A549 (cell line): ENCODE measurements at regions not wholly inside any gene's neighbourhood (a gene's known extent, or its start where the extent isn't known, plus 50 kb on each side); places are given as distances from the start of the nearest gene placed in this dataset.

Source experiments
- ATAC-seq, 2 experiments: fragments of 200-7000 bp in 1 of 2; fragments of >200 bp in 1 of 2; cut with Nextera tagmentation in 1 of 2; cut with Tn5 transposase in 1 of 2; 3 replicates each; pipeline versions ENCODE4 v1.8.0 to v1.9.1; 2018 to 2020; ENCODE audit warnings: mild to moderate bottlenecking in 1 of 2, moderate library complexity in 1 of 2
- CTCF ChIA-PET: fragments of 300-600 bp; sonication (Branson Sonifier 250); formaldehyde crosslinking; extraction: SDS; loops from one replicate; lab custom pipeline; 2021; ENCODE audit warnings: antibody characterized with exemption, inconsistent platforms; lab: Yijun Ruan, JAX
- POLR2A ChIA-PET: fragments of 350-600 bp; formaldehyde crosslinking; extraction: SDS; loops from one replicate; lab custom pipeline; 2021; ENCODE audit warnings: antibody characterized with exemption, inconsistent platforms; lab: Yijun Ruan, JAX
- DNase-seq, 2 experiments: peaks; one replicate each; pipeline versions ENCODE4 v3.0.0 to v3.0.0-alpha.2; 2011 to 2016; ENCODE audit warnings: low read depth in 1 of 2, low spot score in 1 of 2
- FAIRE-seq: peaks from 2 replicates; lab custom pipeline; 2011; peaks lifted over from hg19 to GRCh38; lab: Jason Lieb, UNC
- H3K27ac ChIP-seq, 2 experiments: fragments of >200 bp; sonication (Bioruptor Twin); formaldehyde crosslinking; 3 replicates each; pipeline ENCODE4 v1.5.1; 2016 to 2017
- H3K4me1 ChIP-seq: fragments of >200 bp; sonication (Bioruptor Twin); formaldehyde crosslinking; 3 replicates; pipeline ENCODE4 v1.6.1; 2016
- H3K4me2 ChIP-seq: fragments of >200 bp; sonication (Bioruptor Twin); formaldehyde crosslinking; 3 replicates; pipeline ENCODE4 v1.6.1; 2016
- H3K4me3 ChIP-seq: fragments of >200 bp; sonication (Bioruptor Twin); formaldehyde crosslinking; 3 replicates; pipeline ENCODE4 v1.5.1; 2016
- H3K9me3 ChIP-seq: fragments of >200 bp; sonication (Bioruptor Twin); formaldehyde crosslinking; 3 replicates; pipeline ENCODE4 v1.6.1; 2016
- ATOH8 ChIP-seq: fragments of 250-450 bp; sonication (Bioruptor Pico); IDR thresholded peaks from 2 replicates; pipeline ENCODE4 v1.5.0; 2020; ENCODE audit warnings: low read depth, mild to moderate bottlenecking, moderate library complexity
- BCL3 ChIP-seq: fragments of >200 bp; sonication (Bioruptor Twin); formaldehyde crosslinking; IDR thresholded peaks from 3 replicates; pipeline ENCODE4 v1.6.1; 2016
- BHLHE40 ChIP-seq: IDR thresholded peaks from 2 replicates; pipeline ENCODE4 v1.6.1; 2012; ENCODE audit warnings: low read depth, low read length, inconsistent platforms
- CBX8 ChIP-seq: fragments of 200-600 bp; sonication (generic); IDR thresholded peaks from 2 replicates; pipeline ENCODE4 v1.6.1; 2016
- CHD4 ChIP-seq: fragments of 200-600 bp; sonication (generic); IDR thresholded peaks from 2 replicates; pipeline ENCODE4 v1.6.1; 2016; ENCODE audit warnings: antibody characterized with exemption, mild to moderate bottlenecking, borderline replicate concordance
- CTCF ChIP-seq: fragments of >200 bp; sonication (Bioruptor Twin); formaldehyde crosslinking; IDR thresholded peaks from 3 replicates; pipeline ENCODE4 v1.5.1; 2016
- FOSB ChIP-seq: fragments of 250-450 bp; sonication (Bioruptor Pico); IDR thresholded peaks from 2 replicates; pipeline ENCODE4 v1.5.0; 2020; ENCODE audit warnings: mild to moderate bottlenecking, moderate library complexity
- GATA3 ChIP-seq: IDR thresholded peaks from 2 replicates; pipeline ENCODE4 v1.6.1; 2012; ENCODE audit warnings: borderline replicate concordance
- HES2 ChIP-seq: fragments of >200 bp; sonication (Bioruptor Twin); formaldehyde crosslinking; IDR thresholded peaks from 2 replicates; pipeline ENCODE4 v1.6.1; 2016
- HOXB13 ChIP-seq: fragments of 250-450 bp; sonication (Bioruptor Pico); IDR thresholded peaks from 2 replicates; pipeline ENCODE4 v1.5.0; 2020; ENCODE audit warnings: low read depth, mild to moderate bottlenecking, moderate library complexity
- PBX3 ChIP-seq: IDR thresholded peaks from 2 replicates; pipeline ENCODE4 v1.6.1; 2012
- POLR2A ChIP-seq: IDR thresholded peaks from 2 replicates; pipeline ENCODE4 v1.6.1; 2012; ENCODE audit warnings: mild to moderate bottlenecking, low read length
- RAD21 ChIP-seq, 2 experiments: fragments of >200 bp in 1 of 2; sonication (Bioruptor Twin) in 1 of 2; formaldehyde crosslinking in 1 of 2; IDR thresholded peaks in 1 of 2; conservative IDR thresholded peaks in 1 of 2; 2 replicates in 1 of 2; 3 replicates in 1 of 2; pipeline ENCODE4 v1.6.1; 2012 to 2018; ENCODE audit warnings: inconsistent platforms in 1 of 2
- SREBF2 ChIP-seq: fragments of 450-650 bp; IDR thresholded peaks from 2 replicates; pipeline ENCODE4 v1.6.1; 2014; ENCODE audit warnings: mild to moderate bottlenecking, moderate library complexity
- TFCP2L1 ChIP-seq: fragments of 250-450 bp; sonication (Bioruptor Pico); IDR thresholded peaks from 2 replicates; pipeline ENCODE4 v1.5.0; 2021; ENCODE audit warnings: mild to moderate bottlenecking
- USF2 ChIP-seq: fragments of 450-650 bp; IDR thresholded peaks from 2 replicates; pipeline ENCODE4 v1.6.1; 2014; ENCODE audit warnings: antibody characterized with exemption
- ZFP36 ChIP-seq: fragments of 450-650 bp; IDR thresholded peaks from 2 replicates; pipeline ENCODE4 v1.6.1; 2014; ENCODE audit warnings: borderline replicate concordance; ENCODE audit not compliant: partially characterized antibody
- ZSCAN20 ChIP-seq: fragments of 250-450 bp; sonication (Bioruptor Pico); IDR thresholded peaks from 2 replicates; pipeline ENCODE4 v1.8.0; 2022; ENCODE audit warnings: mild to moderate bottlenecking, moderate library complexity
- WGBS: methylation state at CpG from one replicate; pipeline ENCODE4 v1.1.6; 2017; ENCODE audit errors: missing lambda C conversion rate; 5-methylcytosine and 5-hydroxymethylcytosine counted together

GRCh38 chr6:43989581-43990146 lies 137.6 kb downstream of the MRPL14 start:
- 88% methylated on average over 1 of the region's 10 CpGs for WGBS
- H3K9me3 ChIP-seq, result no peaks in the 10 kb centered on the region
- H3K27ac ChIP-seq, result peak overlapping the region; percentile 72 to 86
- ATAC-seq (no peak; a peak in 1 of 6 replicates), DNase-seq (no peak), FAIRE-seq (no peak)
- peaks cover 51% of the 10 kb centered on the region for H3K4me1 ChIP-seq
- H3K4me2 ChIP-seq, result peak overlapping the region; percentile 56
- H3K4me3 ChIP-seq, result no peak overlapping the region
- ChIA-PET POLR2A (interaction anchor here (1.9 kb wide), 1 partner anchor 220 kb away, joined by 6 read pairs; the partner anchor contains the start of gene VEGFA), CTCF (interaction anchor here (1.0 to 2.4 kb wide), 3 partner anchors 10 to 89 kb away, joined by 3 to 7 read pairs (median 6); no protein-coding TSS in a partner anchor)
- TF ChIP-seq CHD4 (no peak), CTCF (no peak), TFCP2L1 (CRISPR knock-in tag) (no peak), FOSB (no peak), GATA3 (no peak), BHLHE40 (no peak), BCL3 (no peak), PBX3 (no peak), SREBF2 (no peak), RAD21 (conservative IDR thresholded peaks at IDR 0.05 in 1 of 2, IDR thresholded peaks at IDR 0.05 in 1 of 2) (no peak), HES2 (no peak), POLR2A (no peak)

GRCh38 chr6:43988801-43989200 lies 138.5 kb downstream of the MRPL14 start:
- ChIA-PET CTCF (interaction anchor here (1.5 to 2.4 kb wide), 3 partner anchors 13 to 215 kb away, joined by 3 to 7 read pairs (median 6); no protein-coding TSS in a partner anchor), POLR2A (no interaction called here)
- H3K27ac ChIP-seq, result no peak overlapping the region

More at GRCh38 chr6:43988801-43989200, 138.5 kb downstream of the MRPL14 start:
- no peaks in the 10 kb centered on the region for H3K9me3 ChIP-seq
- DNase-seq (no peak), ATAC-seq (no peak), FAIRE-seq (no peak)
- H3K4me3 ChIP-seq, result no peak overlapping the region
- no peak overlapping the region for H3K4me2 ChIP-seq
- TF ChIP-seq CBX8 (no peak), ZFP36 (peak; percentile 64), HOXB13 (CRISPR knock-in tag) (no peak), ZSCAN20 (no peak), ATOH8 (CRISPR knock-in tag) (no peak), BHLHE40 (no peak), USF2 (no peak)
- peaks cover 46% of the 10 kb centered on the region for H3K4me1 ChIP-seq
- 61% methylated on average over 3 of the region's 3 CpGs for WGBS
